ENCODE measurements at regions not wholly inside any gene's neighbourhood (a gene's known extent, or its start where the extent isn't known, plus 50 kb on each side); places are given as distances from the start of the nearest gene placed in this dataset.

DNA sequence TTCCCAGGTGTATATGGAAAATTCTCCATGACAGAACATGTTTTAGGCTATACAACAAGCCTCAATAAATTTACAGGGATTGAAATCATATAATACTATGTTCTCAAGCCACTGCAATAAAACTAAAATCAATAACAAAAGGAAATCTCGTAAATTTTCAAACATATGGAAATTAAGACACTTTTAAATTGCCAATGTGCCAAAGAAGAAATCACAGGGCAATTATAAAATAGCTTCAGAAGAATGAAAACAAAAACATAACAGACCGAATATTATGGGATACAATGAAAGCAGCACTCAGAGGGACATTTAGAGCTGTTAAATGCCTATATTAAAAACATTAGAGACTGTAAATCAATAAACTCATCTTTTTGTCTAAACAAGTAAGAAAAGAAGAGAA lies 555.7 kb upstream of the B3GAT1 start:
- Histone ChIP-seq H3K27ac (ENCODE audit: extremely low read depth, low read depth, low read length) (no peak overlapping the region), H3K9me3 (ENCODE audit: control insufficient read depth, insufficient read depth, low read depth, low read length) (no peaks in the 10 kb centered on the region), H3K4me1 (ENCODE audit: control insufficient read depth, insufficient read depth, low read length) (no peaks in the 10 kb centered on the region), H3K4me3 (ENCODE audit: low read depth, low read length) (no peak overlapping the region), H3K36me3 (ENCODE audit: control insufficient read depth in 2 of 2, insufficient read depth in 1 of 2, low read length in 2 of 2) (no peaks in the 10 kb centered on the region)
- no peak for TF ChIP-seq ZNF747 (tag by site-specific recombination; IDR thresholded peaks at IDR 0.05)
- TF ChIP-seq, protein P1, sequence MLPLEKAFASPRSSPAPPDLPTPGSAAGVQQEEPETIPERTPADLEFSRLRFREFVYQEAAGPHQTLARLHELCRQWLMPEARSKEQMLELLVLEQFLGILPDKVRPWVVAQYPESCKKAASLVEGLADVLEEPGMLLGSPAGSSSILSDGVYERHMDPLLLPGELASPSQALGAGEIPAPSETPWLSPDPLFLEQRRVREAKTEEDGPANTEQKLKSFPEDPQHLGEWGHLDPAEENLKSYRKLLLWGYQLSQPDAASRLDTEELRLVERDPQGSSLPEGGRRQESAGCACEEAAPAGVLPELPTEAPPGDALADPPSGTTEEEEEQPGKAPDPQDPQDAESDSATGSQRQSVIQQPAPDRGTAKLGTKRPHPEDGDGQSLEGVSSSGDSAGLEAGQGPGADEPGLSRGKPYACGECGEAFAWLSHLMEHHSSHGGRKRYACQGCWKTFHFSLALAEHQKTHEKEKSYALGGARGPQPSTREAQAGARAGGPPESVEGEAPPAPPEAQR (tag by site-specific recombination; IDR thresholded peaks at IDR 0.05), result no peak
- TF ChIP-seq BCL11B (tag by site-specific recombination; IDR thresholded peaks at IDR 0.05; ENCODE audit: low read depth), result no peak
- TF ChIP-seq ZNF211 (tag by site-specific recombination; IDR thresholded peaks at IDR 0.05; ENCODE audit: low read depth), result no peak
- no peak for TF ChIP-seq GFI1B (tag by site-specific recombination; IDR thresholded peaks at IDR 0.05)
- no peak for TF ChIP-seq ZNF221 (tag by site-specific recombination; IDR thresholded peaks at IDR 0.05; ENCODE audit: borderline replicate concordance)
- TF ChIP-seq ZNF521 (tag by site-specific recombination; IDR thresholded peaks at IDR 0.05), result no peak
- no peak for TF ChIP-seq SCRT2 (tag by site-specific recombination; IDR thresholded peaks at IDR 0.05)
- TF ChIP-seq ZNF16 (tag by site-specific recombination; IDR thresholded peaks at IDR 0.05; ENCODE audit: low read depth), result no peak
- TF ChIP-seq, protein P2, sequence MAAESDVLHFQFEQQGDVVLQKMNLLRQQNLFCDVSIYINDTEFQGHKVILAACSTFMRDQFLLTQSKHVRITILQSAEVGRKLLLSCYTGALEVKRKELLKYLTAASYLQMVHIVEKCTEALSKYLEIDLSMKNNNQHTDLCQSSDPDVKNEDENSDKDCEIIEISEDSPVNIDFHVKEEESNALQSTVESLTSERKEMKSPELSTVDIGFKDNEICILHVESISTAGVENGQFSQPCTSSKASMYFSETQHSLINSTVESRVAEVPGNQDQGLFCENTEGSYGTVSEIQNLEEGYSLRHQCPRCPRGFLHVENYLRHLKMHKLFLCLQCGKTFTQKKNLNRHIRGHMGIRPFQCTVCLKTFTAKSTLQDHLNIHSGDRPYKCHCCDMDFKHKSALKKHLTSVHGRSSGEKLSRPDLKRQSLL (tag by site-specific recombination; IDR thresholded peaks at IDR 0.05), result no peak
- TF ChIP-seq, protein P3, sequence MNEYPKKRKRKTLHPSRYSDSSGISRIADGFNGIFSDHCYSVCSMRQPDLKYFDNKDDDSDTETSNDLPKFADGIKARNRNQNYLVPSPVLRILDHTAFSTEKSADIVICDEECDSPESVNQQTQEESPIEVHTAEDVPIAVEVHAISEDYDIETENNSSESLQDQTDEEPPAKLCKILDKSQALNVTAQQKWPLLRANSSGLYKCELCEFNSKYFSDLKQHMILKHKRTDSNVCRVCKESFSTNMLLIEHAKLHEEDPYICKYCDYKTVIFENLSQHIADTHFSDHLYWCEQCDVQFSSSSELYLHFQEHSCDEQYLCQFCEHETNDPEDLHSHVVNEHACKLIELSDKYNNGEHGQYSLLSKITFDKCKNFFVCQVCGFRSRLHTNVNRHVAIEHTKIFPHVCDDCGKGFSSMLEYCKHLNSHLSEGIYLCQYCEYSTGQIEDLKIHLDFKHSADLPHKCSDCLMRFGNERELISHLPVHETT (tag by site-specific recombination; IDR thresholded peaks at IDR 0.05), result no peak
- TF ChIP-seq ZNF23 (tag by site-specific recombination; IDR thresholded peaks at IDR 0.05; ENCODE audit: borderline replicate concordance), result no peak
- TF ChIP-seq, protein P4, sequence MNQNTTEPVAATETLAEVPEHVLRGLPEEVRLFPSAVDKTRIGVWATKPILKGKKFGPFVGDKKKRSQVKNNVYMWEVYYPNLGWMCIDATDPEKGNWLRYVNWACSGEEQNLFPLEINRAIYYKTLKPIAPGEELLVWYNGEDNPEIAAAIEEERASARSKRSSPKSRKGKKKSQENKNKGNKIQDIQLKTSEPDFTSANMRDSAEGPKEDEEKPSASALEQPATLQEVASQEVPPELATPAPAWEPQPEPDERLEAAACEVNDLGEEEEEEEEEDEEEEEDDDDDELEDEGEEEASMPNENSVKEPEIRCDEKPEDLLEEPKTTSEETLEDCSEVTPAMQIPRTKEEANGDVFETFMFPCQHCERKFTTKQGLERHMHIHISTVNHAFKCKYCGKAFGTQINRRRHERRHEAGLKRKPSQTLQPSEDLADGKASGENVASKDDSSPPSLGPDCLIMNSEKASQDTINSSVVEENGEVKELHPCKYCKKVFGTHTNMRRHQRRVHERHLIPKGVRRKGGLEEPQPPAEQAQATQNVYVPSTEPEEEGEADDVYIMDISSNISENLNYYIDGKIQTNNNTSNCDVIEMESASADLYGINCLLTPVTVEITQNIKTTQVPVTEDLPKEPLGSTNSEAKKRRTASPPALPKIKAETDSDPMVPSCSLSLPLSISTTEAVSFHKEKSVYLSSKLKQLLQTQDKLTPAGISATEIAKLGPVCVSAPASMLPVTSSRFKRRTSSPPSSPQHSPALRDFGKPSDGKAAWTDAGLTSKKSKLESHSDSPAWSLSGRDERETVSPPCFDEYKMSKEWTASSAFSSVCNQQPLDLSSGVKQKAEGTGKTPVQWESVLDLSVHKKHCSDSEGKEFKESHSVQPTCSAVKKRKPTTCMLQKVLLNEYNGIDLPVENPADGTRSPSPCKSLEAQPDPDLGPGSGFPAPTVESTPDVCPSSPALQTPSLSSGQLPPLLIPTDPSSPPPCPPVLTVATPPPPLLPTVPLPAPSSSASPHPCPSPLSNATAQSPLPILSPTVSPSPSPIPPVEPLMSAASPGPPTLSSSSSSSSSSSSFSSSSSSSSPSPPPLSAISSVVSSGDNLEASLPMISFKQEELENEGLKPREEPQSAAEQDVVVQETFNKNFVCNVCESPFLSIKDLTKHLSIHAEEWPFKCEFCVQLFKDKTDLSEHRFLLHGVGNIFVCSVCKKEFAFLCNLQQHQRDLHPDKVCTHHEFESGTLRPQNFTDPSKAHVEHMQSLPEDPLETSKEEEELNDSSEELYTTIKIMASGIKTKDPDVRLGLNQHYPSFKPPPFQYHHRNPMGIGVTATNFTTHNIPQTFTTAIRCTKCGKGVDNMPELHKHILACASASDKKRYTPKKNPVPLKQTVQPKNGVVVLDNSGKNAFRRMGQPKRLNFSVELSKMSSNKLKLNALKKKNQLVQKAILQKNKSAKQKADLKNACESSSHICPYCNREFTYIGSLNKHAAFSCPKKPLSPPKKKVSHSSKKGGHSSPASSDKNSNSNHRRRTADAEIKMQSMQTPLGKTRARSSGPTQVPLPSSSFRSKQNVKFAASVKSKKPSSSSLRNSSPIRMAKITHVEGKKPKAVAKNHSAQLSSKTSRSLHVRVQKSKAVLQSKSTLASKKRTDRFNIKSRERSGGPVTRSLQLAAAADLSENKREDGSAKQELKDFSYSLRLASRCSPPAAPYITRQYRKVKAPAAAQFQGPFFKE (tag by site-specific recombination; IDR thresholded peaks at IDR 0.05; ENCODE audit: borderline replicate concordance), result no peak
- no peak for TF ChIP-seq ZNF302 (tag by site-specific recombination; IDR thresholded peaks at IDR 0.05; ENCODE audit: low read depth)
- TF ChIP-seq, protein P5, sequence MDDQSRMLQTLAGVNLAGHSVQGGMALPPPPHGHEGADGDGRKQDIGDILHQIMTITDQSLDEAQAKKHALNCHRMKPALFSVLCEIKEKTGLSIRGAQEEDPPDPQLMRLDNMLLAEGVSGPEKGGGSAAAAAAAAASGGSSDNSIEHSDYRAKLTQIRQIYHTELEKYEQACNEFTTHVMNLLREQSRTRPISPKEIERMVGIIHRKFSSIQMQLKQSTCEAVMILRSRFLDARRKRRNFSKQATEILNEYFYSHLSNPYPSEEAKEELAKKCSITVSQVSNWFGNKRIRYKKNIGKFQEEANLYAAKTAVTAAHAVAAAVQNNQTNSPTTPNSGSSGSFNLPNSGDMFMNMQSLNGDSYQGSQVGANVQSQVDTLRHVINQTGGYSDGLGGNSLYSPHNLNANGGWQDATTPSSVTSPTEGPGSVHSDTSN (CRISPR knock-in tag; IDR thresholded peaks at IDR 0.05), result no peak
- TF ChIP-seq, protein P6, sequence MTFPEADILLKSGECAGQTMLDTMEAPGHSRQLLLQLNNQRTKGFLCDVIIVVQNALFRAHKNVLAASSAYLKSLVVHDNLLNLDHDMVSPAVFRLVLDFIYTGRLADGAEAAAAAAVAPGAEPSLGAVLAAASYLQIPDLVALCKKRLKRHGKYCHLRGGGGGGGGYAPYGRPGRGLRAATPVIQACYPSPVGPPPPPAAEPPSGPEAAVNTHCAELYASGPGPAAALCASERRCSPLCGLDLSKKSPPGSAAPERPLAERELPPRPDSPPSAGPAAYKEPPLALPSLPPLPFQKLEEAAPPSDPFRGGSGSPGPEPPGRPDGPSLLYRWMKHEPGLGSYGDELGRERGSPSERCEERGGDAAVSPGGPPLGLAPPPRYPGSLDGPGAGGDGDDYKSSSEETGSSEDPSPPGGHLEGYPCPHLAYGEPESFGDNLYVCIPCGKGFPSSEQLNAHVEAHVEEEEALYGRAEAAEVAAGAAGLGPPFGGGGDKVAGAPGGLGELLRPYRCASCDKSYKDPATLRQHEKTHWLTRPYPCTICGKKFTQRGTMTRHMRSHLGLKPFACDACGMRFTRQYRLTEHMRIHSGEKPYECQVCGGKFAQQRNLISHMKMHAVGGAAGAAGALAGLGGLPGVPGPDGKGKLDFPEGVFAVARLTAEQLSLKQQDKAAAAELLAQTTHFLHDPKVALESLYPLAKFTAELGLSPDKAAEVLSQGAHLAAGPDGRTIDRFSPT (tag by site-specific recombination; IDR thresholded peaks at IDR 0.05), result no peak
- TF ChIP-seq, protein P7, sequence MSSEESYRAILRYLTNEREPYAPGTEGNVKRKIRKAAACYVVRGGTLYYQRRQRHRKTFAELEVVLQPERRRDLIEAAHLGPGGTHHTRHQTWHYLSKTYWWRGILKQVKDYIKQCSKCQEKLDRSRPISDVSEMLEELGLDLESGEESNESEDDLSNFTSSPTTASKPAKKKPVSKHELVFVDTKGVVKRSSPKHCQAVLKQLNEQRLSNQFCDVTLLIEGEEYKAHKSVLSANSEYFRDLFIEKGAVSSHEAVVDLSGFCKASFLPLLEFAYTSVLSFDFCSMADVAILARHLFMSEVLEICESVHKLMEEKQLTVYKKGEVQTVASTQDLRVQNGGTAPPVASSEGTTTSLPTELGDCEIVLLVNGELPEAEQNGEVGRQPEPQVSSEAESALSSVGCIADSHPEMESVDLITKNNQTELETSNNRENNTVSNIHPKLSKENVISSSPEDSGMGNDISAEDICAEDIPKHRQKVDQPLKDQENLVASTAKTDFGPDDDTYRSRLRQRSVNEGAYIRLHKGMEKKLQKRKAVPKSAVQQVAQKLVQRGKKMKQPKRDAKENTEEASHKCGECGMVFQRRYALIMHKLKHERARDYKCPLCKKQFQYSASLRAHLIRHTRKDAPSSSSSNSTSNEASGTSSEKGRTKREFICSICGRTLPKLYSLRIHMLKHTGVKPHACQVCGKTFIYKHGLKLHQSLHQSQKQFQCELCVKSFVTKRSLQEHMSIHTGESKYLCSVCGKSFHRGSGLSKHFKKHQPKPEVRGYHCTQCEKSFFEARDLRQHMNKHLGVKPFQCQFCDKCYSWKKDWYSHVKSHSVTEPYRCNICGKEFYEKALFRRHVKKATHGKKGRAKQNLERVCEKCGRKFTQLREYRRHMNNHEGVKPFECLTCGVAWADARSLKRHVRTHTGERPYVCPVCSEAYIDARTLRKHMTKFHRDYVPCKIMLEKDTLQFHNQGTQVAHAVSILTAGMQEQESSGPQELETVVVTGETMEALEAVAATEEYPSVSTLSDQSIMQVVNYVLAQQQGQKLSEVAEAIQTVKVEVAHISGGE (tag by site-specific recombination; conservative IDR thresholded peaks at IDR 0.05; ENCODE audit: low read depth), result no peak
- TF ChIP-seq, protein P8, sequence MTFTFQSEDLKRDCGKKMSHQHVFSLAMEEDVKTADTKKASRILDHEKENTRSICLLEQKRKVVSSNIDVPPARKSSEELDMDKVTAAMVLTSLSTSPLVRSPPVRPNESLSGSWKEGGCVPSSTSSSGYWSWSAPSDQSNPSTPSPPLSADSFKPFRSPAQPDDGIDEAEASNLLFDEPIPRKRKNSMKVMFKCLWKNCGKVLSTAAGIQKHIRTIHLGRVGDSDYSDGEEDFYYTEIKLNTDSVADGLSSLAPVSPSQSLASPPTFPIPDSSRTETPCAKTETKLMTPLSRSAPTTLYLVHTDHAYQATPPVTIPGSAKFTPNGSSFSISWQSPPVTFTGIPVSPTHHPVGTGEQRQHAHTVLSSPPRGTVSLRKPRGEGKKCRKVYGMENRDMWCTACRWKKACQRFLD (tag by site-specific recombination; IDR thresholded peaks at IDR 0.05), result no peak
- TF ChIP-seq ZNF558 (tag by site-specific recombination; IDR thresholded peaks at IDR 0.05), result no peak
- POLR2A ChIA-PET, result no interaction called here
- CTCF ChIA-PET, result interaction anchor here (0.7 kb wide), 1 partner anchor 1146 kb away, joined by 3 read pairs; no protein-coding TSS in a partner anchor

All from HEK293 (cell line).